Parathyroid adenoma (tissue), 2 donors: ENCODE measurements at regions not wholly inside any gene's neighbourhood (a gene's known extent, or its start where the extent isn't known, plus 50 kb on each side); places are given as distances from the start of the nearest gene placed in this dataset.

Source experiments
- H2AFZ ChIP-seq: fragments of 300-600 bp; sonication (generic); one replicate; pipeline ENCODE4 v1.7.0; 2017; ENCODE audit warnings: antibody characterized with exemption, mild to moderate bottlenecking
- H3K27ac ChIP-seq: fragments of 300-600 bp; sonication (generic); one replicate; pipeline ENCODE4 v1.7.0; 2017
- H3K27me3 ChIP-seq: fragments of 300-600 bp; sonication (generic); one replicate; pipeline ENCODE4 v1.7.0; 2017; ENCODE audit warnings: low read length; ENCODE audit not compliant: control insufficient read depth, insufficient read depth
- H3K36me3 ChIP-seq: fragments of 300-600 bp; sonication (generic); one replicate; pipeline ENCODE4 v1.7.0; 2017; ENCODE audit warnings: low read length; ENCODE audit not compliant: control insufficient read depth, insufficient read depth
- H3K4me1 ChIP-seq: fragments of 300-600 bp; sonication (generic); one replicate; pipeline ENCODE4 v1.7.0; 2017; ENCODE audit warnings: control low read depth
- H3K4me2 ChIP-seq: fragments of 300-600 bp; sonication (generic); one replicate; pipeline ENCODE4 v1.7.0; 2017; ENCODE audit warnings: low read length
- H3K4me3 ChIP-seq: fragments of 300-600 bp; sonication (generic); one replicate; pipeline ENCODE4 v1.7.0; 2017; ENCODE audit warnings: low read depth, low read length
- H3K79me2 ChIP-seq: fragments of 300-600 bp; sonication (generic); one replicate; pipeline ENCODE4 v1.7.0; 2017; ENCODE audit warnings: control low read depth
- H3K9ac ChIP-seq: fragments of 300-600 bp; sonication (generic); one replicate; pipeline ENCODE4 v1.7.0; 2017; ENCODE audit warnings: mild to moderate bottlenecking
- H3K9me3 ChIP-seq: fragments of 300-600 bp; sonication (generic); one replicate; pipeline ENCODE4 v1.7.0; 2017; ENCODE audit warnings: low read length; ENCODE audit not compliant: control insufficient read depth
- TF ChIP-seq, protein P1 (sequence below): fragments of 300-600 bp; sonication (generic); IDR thresholded peaks from one replicate; pipeline ENCODE4 v1.7.0; 2017; ENCODE audit warnings: antibody characterized with exemption, mild to moderate bottlenecking
- donor health status: primary hyperparathyroidism.

DNA sequence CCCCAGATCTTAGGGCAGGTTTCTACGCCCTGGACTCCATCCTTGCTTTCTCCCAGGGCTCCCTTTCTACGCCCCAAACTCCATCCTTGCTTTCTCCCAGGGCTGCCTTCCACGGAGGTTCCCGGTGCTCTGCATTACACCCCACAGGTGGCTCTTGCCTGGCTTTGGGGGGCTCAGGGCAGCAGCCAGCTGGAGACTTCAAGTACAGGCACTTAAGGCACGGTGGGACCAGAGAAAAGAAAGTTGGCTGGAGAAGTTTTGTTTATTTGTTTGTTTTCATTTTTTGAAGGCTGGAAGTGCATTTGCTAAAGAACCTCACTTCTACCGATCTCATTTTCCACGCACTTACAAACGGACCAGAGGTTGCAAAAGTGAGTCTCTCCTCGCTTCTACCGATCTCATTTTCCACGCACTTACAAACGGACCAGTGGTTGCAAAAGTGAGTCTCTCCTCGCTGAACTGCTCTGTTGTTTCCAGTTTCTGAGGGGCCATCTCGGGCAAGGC lies 103.8 kb upstream of the MED13L start:
- no peaks in the 10 kb centered on the region for H3K27me3 ChIP-seq
- H3K79me2 ChIP-seq: no peaks in the 10 kb centered on the region
- H3K36me3 ChIP-seq: no peaks in the 10 kb centered on the region
- H3K9ac ChIP-seq: no peak overlapping the region
- no peak overlapping the region for H2AFZ ChIP-seq
- H3K4me1 ChIP-seq: no peaks in the 10 kb centered on the region
- no peak overlapping the region for H3K27ac ChIP-seq
- TF ChIP-seq, protein P1, sequence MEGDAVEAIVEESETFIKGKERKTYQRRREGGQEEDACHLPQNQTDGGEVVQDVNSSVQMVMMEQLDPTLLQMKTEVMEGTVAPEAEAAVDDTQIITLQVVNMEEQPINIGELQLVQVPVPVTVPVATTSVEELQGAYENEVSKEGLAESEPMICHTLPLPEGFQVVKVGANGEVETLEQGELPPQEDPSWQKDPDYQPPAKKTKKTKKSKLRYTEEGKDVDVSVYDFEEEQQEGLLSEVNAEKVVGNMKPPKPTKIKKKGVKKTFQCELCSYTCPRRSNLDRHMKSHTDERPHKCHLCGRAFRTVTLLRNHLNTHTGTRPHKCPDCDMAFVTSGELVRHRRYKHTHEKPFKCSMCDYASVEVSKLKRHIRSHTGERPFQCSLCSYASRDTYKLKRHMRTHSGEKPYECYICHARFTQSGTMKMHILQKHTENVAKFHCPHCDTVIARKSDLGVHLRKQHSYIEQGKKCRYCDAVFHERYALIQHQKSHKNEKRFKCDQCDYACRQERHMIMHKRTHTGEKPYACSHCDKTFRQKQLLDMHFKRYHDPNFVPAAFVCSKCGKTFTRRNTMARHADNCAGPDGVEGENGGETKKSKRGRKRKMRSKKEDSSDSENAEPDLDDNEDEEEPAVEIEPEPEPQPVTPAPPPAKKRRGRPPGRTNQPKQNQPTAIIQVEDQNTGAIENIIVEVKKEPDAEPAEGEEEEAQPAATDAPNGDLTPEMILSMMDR: no peak
- no peaks in the 10 kb centered on the region for H3K9me3 ChIP-seq
- H3K4me2 ChIP-seq: no peak overlapping the region
- no peak overlapping the region for H3K4me3 ChIP-seq

DNA sequence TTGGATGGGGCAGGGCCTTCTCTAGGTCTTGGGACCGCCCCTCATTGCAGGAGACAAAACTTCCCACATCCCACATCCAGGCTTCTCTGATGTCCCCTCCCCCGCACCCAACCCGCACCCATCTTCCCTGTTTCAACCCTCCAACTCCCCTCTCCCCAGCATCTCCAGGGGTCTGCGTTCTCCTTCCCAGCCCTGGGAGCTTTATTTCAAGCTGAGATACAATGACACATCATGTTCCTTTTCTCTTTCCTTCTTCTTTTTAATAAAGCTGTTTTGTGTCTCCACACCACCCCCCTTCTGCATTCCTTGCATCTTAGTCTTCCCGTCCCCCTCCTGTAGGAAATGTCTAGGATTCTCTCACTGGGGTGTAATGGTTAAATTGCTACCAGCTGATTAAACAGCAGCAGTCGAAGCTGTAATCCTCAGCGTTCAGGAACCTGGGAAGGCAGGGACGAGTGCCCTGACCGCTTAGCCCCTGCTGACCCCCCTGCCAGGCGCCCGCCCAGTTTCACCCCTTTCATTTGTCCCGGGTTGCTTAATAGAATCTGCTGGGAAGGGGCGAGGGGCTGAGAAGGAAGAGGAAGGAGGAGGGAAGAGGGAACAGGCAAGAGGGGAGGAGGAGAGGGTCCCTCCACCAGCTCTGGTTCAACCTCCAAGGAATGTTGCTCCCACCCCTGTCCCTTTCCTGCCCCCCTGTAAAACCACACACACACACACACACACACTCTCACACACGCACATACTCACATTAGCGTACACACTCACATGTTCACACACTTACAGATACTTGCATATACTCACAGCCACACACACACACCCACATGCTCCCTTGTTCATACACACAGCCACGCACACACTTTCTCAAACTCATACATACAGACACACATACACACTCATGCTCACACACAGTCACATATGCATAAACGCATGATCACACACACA lies 104.5 kb upstream of the MED13L start:
- Histone ChIP-seq H3K27ac (no peak overlapping the region), H3K4me3 (no peak overlapping the region), H2AFZ (no peak overlapping the region), H3K4me2 (no peak overlapping the region), H3K9me3 (no peaks in the 10 kb centered on the region), H3K4me1 (no peaks in the 10 kb centered on the region), H3K27me3 (no peaks in the 10 kb centered on the region), H3K9ac (no peak overlapping the region), H3K36me3 (no peaks in the 10 kb centered on the region), H3K79me2 (no peaks in the 10 kb centered on the region)
- TF ChIP-seq, protein P1: no peak

DNA sequence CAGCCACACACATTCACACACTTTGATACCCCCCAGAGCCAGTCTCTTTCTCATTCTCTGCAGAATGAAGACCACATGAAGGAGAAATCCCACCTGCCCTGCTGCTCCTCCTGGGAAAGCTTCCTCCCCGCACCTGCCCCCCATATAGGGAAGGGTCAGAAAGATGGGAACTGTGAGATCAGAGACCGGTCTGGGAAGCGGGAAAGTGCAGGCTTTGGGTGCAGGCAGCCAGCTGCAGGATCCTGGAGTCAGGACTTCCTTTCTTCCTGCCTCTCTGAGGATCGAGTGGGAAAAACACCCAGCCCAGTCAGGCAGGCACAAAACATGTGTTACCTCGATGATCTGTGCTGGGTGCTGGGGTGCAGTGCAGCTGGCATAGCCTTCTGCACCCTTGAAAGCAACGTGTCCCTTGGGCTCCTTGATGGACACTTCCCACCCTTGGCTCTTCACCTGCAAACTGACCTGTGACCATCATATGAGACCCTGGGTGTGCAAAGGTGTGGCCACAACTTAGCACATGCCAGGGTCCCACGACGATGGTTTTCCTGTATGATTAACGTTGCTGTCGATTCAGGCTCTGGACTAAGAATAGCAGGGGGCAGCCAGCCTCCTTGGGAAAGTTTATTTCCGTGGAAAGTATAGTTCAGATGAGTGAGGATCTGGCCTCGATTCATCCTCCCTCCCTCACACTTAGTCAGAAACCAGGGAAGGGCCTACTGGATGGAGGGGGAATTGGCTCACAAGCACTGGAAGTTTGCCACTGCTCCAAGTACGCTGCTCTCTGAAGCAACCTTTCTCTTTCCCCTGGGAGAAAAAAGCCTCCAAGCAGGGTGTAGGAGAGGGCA lies 105.4 kb upstream of the MED13L start:
- H3K36me3 ChIP-seq: no peaks in the 10 kb centered on the region
- no peak overlapping the region for H3K9ac ChIP-seq
- TF ChIP-seq, protein P1: no peak
- no peaks in the 10 kb centered on the region for H3K4me1 ChIP-seq
- no peaks in the 10 kb centered on the region for H3K9me3 ChIP-seq
- no peaks in the 10 kb centered on the region for H3K27me3 ChIP-seq
- H3K4me2 ChIP-seq: no peak overlapping the region
- H3K4me3 ChIP-seq: no peak overlapping the region
- no peak overlapping the region for H3K27ac ChIP-seq
- no peaks in the 10 kb centered on the region for H3K79me2 ChIP-seq
- no peak overlapping the region for H2AFZ ChIP-seq

DNA sequence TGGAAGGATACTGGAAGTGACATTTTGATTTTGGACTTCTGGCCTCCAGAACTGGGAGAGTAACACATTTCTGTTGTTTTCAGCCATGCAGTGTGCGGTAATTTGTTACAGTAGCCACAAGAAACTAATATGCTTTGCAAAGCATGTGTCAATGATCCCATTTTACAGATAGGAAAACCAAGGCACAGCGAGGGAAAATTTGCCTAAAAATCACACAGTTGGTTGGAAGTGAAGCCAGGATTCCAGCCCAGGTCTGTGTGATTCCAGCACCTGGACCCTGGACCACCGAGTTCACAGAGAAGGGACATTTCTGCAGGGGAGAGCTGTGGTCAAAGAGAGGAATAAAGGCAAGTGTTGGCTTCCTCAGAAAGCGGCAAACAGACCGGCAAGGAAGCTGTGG lies 106.7 kb upstream of the MED13L start:
- Histone ChIP-seq H3K9ac (no peak overlapping the region), H3K79me2 (no peaks in the 10 kb centered on the region), H2AFZ (no peak overlapping the region), H3K4me1 (no peaks in the 10 kb centered on the region), H3K4me2 (no peak overlapping the region), H3K4me3 (no peak overlapping the region), H3K9me3 (no peaks in the 10 kb centered on the region), H3K36me3 (no peaks in the 10 kb centered on the region), H3K27me3 (no peaks in the 10 kb centered on the region), H3K27ac (no peak overlapping the region)
- TF ChIP-seq, protein P1: no peak
